ENCODE measurements at regions not wholly inside any gene's neighbourhood (a gene's known extent, or its start where the extent isn't known, plus 50 kb on each side); places are given as distances from the start of the nearest gene placed in this dataset.

GRCh38 chr3:124439603-124440002, 290.6 kb upstream of the UMPS start:
- WGBS = 88% methylated on average over 1 of the region's 1 CpG
- DNase-seq (ENCODE audit: low spot score) = no peak
- no peaks in the 10 kb centered on the region for H3K4me1 ChIP-seq (ENCODE audit: control insufficient read depth in 4 of 4, insufficient read depth in 4 of 4, low read length in 3 of 4)
- no peak overlapping the region for H3K4me3 ChIP-seq (ENCODE audit: low read depth in 1 of 3, low read length in 3 of 3)
- no peak overlapping the region for H3K27ac ChIP-seq (ENCODE audit: low read depth in 1 of 2, low read length in 2 of 2)
- H3K36me3 ChIP-seq (ENCODE audit: control insufficient read depth in 4 of 4, insufficient read depth in 3 of 4, low read depth in 1 of 4, low read length in 3 of 4) = peaks cover 0 to 3% (median 0%) of the 10 kb centered on the region in 4 donors
- no peak overlapping the region for H3K9ac ChIP-seq (ENCODE audit: low read depth in 1 of 2, low read length in 2 of 2)
- H3K27me3 ChIP-seq (ENCODE audit: control insufficient read depth in 4 of 4, insufficient read depth in 4 of 4, low read length in 3 of 4) = no peaks in the 10 kb centered on the region
- TF ChIP-seq FOXA1 (IDR thresholded peaks at IDR 0.05) = no peak
- TF ChIP-seq EGR1 (IDR thresholded peaks at IDR 0.05; ENCODE audit: low read depth in 2 of 2) = no peak
- TF ChIP-seq GABPA (IDR thresholded peaks at IDR 0.05 in 1 of 2, conservative IDR thresholded peaks at IDR 0.05 in 1 of 2) = no peak
- no peak for TF ChIP-seq YY1 (IDR thresholded peaks at IDR 0.05)
- TF ChIP-seq CTCF (IDR thresholded peaks at IDR 0.05; ENCODE audit: low read depth, low read length, missing input control) = no peak
- no peaks in the 10 kb centered on the region for H3K9me3 ChIP-seq (ENCODE audit: control insufficient read depth in 4 of 4, low read length in 3 of 4)

GRCh38 chr3:124441766-124442165, 288.5 kb upstream of the UMPS start:
- no peak overlapping the region for H3K4me3 ChIP-seq (ENCODE audit: low read depth in 1 of 3, low read length in 3 of 3)
- no peak overlapping the region for H3K27ac ChIP-seq (ENCODE audit: low read depth in 1 of 2, low read length in 2 of 2)
- TF ChIP-seq REST (IDR thresholded peaks at IDR 0.05) (no peak), YY1 (IDR thresholded peaks at IDR 0.05) (no peak), EGR1 (IDR thresholded peaks at IDR 0.05; ENCODE audit: low read depth in 2 of 2) (no peak), GABPA (IDR thresholded peaks at IDR 0.05 in 1 of 2, conservative IDR thresholded peaks at IDR 0.05 in 1 of 2) (no peak), HNF4A (conservative IDR thresholded peaks at IDR 0.05) (no peak), ATF3 (IDR thresholded peaks at IDR 0.05) (no peak), FOXA1 (IDR thresholded peaks at IDR 0.05) (no peak), MAX (IDR thresholded peaks at IDR 0.05) (no peak), TAF1 (conservative IDR thresholded peaks at IDR 0.05) (no peak), NR2F2 (IDR thresholded peaks at IDR 0.05) (no peak), HNF4G (IDR thresholded peaks at IDR 0.05) (no peak), RAD21 (IDR thresholded peaks at IDR 0.05) (no peak), CTCF (IDR thresholded peaks at IDR 0.05; ENCODE audit: low read depth, low read length, missing input control) (no peak), SP1 (IDR thresholded peaks at IDR 0.05) (no peak), RXRA (IDR thresholded peaks at IDR 0.05) (no peak), JUND (IDR thresholded peaks at IDR 0.05) (no peak), ZBTB33 (IDR thresholded peaks at IDR 0.05) (no peak), FOXA2 (IDR thresholded peaks at IDR 0.05) (no peak)
- no peak for DNase-seq (ENCODE audit: low spot score)
- H3K9me3 ChIP-seq (ENCODE audit: control insufficient read depth in 4 of 4, low read length in 3 of 4) = no peaks in the 10 kb centered on the region
- 96% methylated on average over 9 of the region's 9 CpGs for WGBS
- no peaks in the 10 kb centered on the region for H3K36me3 ChIP-seq (ENCODE audit: control insufficient read depth in 4 of 4, insufficient read depth in 3 of 4, low read depth in 1 of 4, low read length in 3 of 4)
- H3K4me1 ChIP-seq (ENCODE audit: control insufficient read depth in 4 of 4, insufficient read depth in 4 of 4, low read length in 3 of 4) = no peaks in the 10 kb centered on the region
- H3K27me3 ChIP-seq (ENCODE audit: control insufficient read depth in 4 of 4, insufficient read depth in 4 of 4, low read length in 3 of 4) = no peaks in the 10 kb centered on the region
- no peak overlapping the region for H3K9ac ChIP-seq (ENCODE audit: low read depth in 1 of 2, low read length in 2 of 2)

All from liver (tissue), 8 donors.